Nephron (organoid): ENCODE measurements at regions not wholly inside any gene's neighbourhood (a gene's known extent, or its start where the extent isn't known, plus 50 kb on each side); places are given as distances from the start of the nearest gene placed in this dataset.

Experiments used
- H3K27ac Mint-ChIP-seq, 3 experiments: 2 replicates each; pipeline ENCODE4 v1.8.0; 2020; ENCODE audit warnings: mixed read lengths in 3 of 3, mild to moderate bottlenecking in 2 of 3, moderate library complexity in 1 of 3
- H3K27me3 Mint-ChIP-seq: 2 replicates; pipeline ENCODE4 v1.8.0; 2021; ENCODE audit warnings: low read depth, mild to moderate bottlenecking, moderate library complexity, mixed read lengths
- H3K36me3 Mint-ChIP-seq: 2 replicates; pipeline ENCODE4 v1.8.0; 2020; ENCODE audit warnings: low read depth, mixed read lengths
- H3K4me1 Mint-ChIP-seq: 2 replicates; pipeline ENCODE4 v1.8.0; 2020; ENCODE audit warnings: mixed read lengths
- H3K4me3 Mint-ChIP-seq, 3 experiments: 2 replicates each; pipeline ENCODE4 v1.8.0; 2020; ENCODE audit warnings: mild to moderate bottlenecking in 3 of 3, mixed read lengths in 3 of 3, moderate library complexity in 2 of 3
- H3K9me3 Mint-ChIP-seq: 2 replicates; pipeline ENCODE4 v1.8.0; 2020; ENCODE audit warnings: mixed read lengths
- CTCF ChIP-seq, 3 experiments: fragments of 200-600 bp; sonication (generic); IDR thresholded peaks; one replicate each; pipeline ENCODE4 v1.5.0; 2021; ENCODE audit warnings: antibody characterized with exemption in 3 of 3; ENCODE audit not compliant: unreplicated experiment in 3 of 3

GRCh38 chr5:162325143-162325727 lies 257.7 kb downstream of the GABRG2 start:
- peaks cover 11% of the 10 kb centered on the region for H3K27me3 Mint-ChIP-seq
- peaks cover 8% of the 10 kb centered on the region for H3K9me3 Mint-ChIP-seq
- H3K27ac Mint-ChIP-seq: no peak overlapping the region
- H3K4me1 Mint-ChIP-seq: peaks cover 34% of the 10 kb centered on the region
- TF ChIP-seq CTCF (IDR thresholded peaks at IDR 0.05; ENCODE audit: unreplicated experiment in 3 of 3): no peak
- no peak overlapping the region for H3K4me3 Mint-ChIP-seq
- H3K36me3 Mint-ChIP-seq: no peaks in the 10 kb centered on the region

DNA sequence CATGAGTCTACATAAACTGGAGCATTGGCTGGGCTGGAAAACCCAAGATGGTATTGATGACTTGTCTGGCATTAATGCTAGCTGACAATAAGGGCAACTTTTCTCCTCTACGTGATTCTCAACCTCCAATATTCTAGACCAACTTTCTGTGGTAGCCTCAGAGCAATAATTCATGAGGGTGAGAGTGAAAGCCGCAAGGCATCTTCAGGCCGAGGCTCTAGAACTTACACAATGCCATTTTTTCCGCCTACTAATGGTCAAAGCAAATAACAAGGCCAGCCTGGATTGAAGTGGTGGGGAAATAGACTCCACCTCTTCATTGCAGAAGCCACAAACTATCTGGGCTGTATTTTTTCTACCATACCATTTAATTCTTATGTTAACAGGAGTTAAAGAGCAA lies 267.4 kb downstream of the GABRG2 start:
- H3K4me3 Mint-ChIP-seq: no peak overlapping the region
- H3K27ac Mint-ChIP-seq: no peak overlapping the region
- peaks cover 8% of the 10 kb centered on the region for H3K9me3 Mint-ChIP-seq
- no peak for TF ChIP-seq CTCF (IDR thresholded peaks at IDR 0.05; ENCODE audit: unreplicated experiment in 3 of 3)
- H3K4me1 Mint-ChIP-seq: no peaks in the 10 kb centered on the region
- no peaks in the 10 kb centered on the region for H3K36me3 Mint-ChIP-seq
- H3K27me3 Mint-ChIP-seq: peaks cover 3% of the 10 kb centered on the region

GRCh38 chr5:162360373-162360931 lies 292.9 kb downstream of the GABRG2 start:
- Mint-ChIP-seq H3K27me3 (peaks cover 5% of the 10 kb centered on the region), H3K4me1 (no peaks in the 10 kb centered on the region), H3K4me3 (no peak overlapping the region), H3K36me3 (no peaks in the 10 kb centered on the region), H3K9me3 (peaks cover 6% of the 10 kb centered on the region), H3K27ac (no peak overlapping the region)
- TF ChIP-seq CTCF (IDR thresholded peaks at IDR 0.05; ENCODE audit: unreplicated experiment in 3 of 3): no peak

GRCh38 chr5:162372256-162372655 lies 304.7 kb downstream of the GABRG2 start:
- TF ChIP-seq CTCF (IDR thresholded peaks at IDR 0.05; ENCODE audit: unreplicated experiment in 3 of 3): no peak
- no peak overlapping the region for H3K27ac Mint-ChIP-seq
- peaks cover 5% of the 10 kb centered on the region for H3K4me1 Mint-ChIP-seq
- H3K36me3 Mint-ChIP-seq: no peaks in the 10 kb centered on the region
- H3K27me3 Mint-ChIP-seq: no peaks in the 10 kb centered on the region
- H3K9me3 Mint-ChIP-seq: peaks cover 28% of the 10 kb centered on the region
- peak overlapping the region in 1 of 3 experiments; percentile 34 for H3K4me3 Mint-ChIP-seq

- no peaks in the 10 kb centered on the region for H3K27me3 Mint-ChIP-seq
- H3K36me3 Mint-ChIP-seq: no peaks in the 10 kb centered on the region
- no peaks in the 10 kb centered on the region for H3K9me3 Mint-ChIP-seq
- H3K4me1 Mint-ChIP-seq: no peaks in the 10 kb centered on the region
- TF ChIP-seq CTCF (IDR thresholded peaks at IDR 0.05; ENCODE audit: unreplicated experiment in 3 of 3): no peak
- no peak overlapping the region for H3K4me3 Mint-ChIP-seq
- H3K27ac Mint-ChIP-seq: no peak overlapping the region
These were observed 310.3 kb downstream of the GABRG2 start for GRCh38 chr5:162377895-162378294.

DNA sequence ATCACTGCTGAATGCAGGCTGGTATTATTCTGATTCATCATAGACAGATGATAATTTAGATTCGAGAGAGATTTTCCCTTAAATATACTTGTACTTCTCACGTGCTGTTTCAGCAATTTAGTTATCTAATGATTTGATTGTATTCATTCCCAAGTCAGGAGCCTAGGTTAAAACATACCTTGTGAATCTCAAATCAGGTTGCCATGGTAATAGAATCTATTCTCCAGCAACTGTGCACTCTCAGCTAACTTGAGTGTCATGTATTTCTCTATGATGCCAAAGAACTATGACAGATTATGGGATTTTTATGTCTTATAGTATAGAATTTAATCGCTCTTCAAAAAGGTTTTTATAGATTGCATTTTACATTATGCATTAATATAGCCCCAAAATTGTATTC lies 315.3 kb downstream of the GABRG2 start:
- H3K36me3 Mint-ChIP-seq: no peaks in the 10 kb centered on the region
- no peaks in the 10 kb centered on the region for H3K27me3 Mint-ChIP-seq
- H3K27ac Mint-ChIP-seq: no peak overlapping the region
- no peak for TF ChIP-seq CTCF (IDR thresholded peaks at IDR 0.05; ENCODE audit: unreplicated experiment in 3 of 3)
- no peaks in the 10 kb centered on the region for H3K9me3 Mint-ChIP-seq
- no peak overlapping the region for H3K4me3 Mint-ChIP-seq
- no peaks in the 10 kb centered on the region for H3K4me1 Mint-ChIP-seq
